Thyroid gland (tissue), 4 donors: ENCODE measurements at regions not wholly inside any gene's neighbourhood (a gene's known extent, or its start where the extent isn't known, plus 50 kb on each side); places are given as distances from the start of the nearest gene placed in this dataset.

Experiments used
- POLR2A ChIP-seq, 2 donors: fragments of 450-650 bp; IDR thresholded peaks; one replicate each; pipeline ENCODE4 v1.6.1; 2017; ENCODE audit warnings: antibody characterized with exemption in 2 of 2, mild to moderate bottlenecking in 2 of 2, moderate library complexity in 1 of 2
- TF ChIP-seq, protein P1 (sequence below), 6 experiments: fragments of 200-600 bp in 3 of 6; fragments of 450-650 bp in 3 of 6; sonication (generic) in 3 of 6; IDR thresholded peaks; one replicate each; pipeline ENCODE4 v1.5.1; 2016 to 2019; ENCODE audit warnings: antibody characterized with exemption in 6 of 6, mild to moderate bottlenecking in 2 of 6, inconsistent platforms in 1 of 6, moderate library complexity in 1 of 6

DNA sequence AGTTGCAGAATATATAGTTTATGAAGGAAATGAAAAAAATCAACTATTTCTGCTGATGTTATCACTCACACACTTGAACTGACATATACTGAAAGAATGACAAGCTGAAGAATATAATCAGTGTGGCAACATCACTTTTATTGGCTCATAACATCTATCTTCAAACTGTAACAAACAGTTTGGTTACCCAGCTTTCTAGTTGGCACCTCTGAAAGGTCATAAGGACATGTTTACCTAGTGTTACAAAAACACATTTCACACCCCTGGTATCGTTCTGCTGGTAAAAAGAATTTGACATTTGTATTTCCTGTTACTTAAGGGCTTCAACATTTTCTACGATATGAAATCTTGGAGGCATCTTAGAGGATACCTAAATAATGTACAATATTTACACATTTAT, 1267.0 kb upstream of the NCAM2 start:
- TF ChIP-seq, protein P1, sequence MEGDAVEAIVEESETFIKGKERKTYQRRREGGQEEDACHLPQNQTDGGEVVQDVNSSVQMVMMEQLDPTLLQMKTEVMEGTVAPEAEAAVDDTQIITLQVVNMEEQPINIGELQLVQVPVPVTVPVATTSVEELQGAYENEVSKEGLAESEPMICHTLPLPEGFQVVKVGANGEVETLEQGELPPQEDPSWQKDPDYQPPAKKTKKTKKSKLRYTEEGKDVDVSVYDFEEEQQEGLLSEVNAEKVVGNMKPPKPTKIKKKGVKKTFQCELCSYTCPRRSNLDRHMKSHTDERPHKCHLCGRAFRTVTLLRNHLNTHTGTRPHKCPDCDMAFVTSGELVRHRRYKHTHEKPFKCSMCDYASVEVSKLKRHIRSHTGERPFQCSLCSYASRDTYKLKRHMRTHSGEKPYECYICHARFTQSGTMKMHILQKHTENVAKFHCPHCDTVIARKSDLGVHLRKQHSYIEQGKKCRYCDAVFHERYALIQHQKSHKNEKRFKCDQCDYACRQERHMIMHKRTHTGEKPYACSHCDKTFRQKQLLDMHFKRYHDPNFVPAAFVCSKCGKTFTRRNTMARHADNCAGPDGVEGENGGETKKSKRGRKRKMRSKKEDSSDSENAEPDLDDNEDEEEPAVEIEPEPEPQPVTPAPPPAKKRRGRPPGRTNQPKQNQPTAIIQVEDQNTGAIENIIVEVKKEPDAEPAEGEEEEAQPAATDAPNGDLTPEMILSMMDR (IDR thresholded peaks at IDR 0.05): no peak
- TF ChIP-seq POLR2A (IDR thresholded peaks at IDR 0.05): no peak
